GM19043 (cell line): ENCODE measurements at regions not wholly inside any gene's neighbourhood (a gene's known extent, or its start where the extent isn't known, plus 50 kb on each side); places are given as distances from the start of the nearest gene placed in this dataset.

Source experiments
- ATAC-seq: cut with Tn5 transposase; IDR thresholded peaks from one replicate; pipeline ENCODE4 v1.9.1; 2021; ENCODE audit warnings: low read depth; ENCODE audit not compliant: unreplicated experiment

DNA sequence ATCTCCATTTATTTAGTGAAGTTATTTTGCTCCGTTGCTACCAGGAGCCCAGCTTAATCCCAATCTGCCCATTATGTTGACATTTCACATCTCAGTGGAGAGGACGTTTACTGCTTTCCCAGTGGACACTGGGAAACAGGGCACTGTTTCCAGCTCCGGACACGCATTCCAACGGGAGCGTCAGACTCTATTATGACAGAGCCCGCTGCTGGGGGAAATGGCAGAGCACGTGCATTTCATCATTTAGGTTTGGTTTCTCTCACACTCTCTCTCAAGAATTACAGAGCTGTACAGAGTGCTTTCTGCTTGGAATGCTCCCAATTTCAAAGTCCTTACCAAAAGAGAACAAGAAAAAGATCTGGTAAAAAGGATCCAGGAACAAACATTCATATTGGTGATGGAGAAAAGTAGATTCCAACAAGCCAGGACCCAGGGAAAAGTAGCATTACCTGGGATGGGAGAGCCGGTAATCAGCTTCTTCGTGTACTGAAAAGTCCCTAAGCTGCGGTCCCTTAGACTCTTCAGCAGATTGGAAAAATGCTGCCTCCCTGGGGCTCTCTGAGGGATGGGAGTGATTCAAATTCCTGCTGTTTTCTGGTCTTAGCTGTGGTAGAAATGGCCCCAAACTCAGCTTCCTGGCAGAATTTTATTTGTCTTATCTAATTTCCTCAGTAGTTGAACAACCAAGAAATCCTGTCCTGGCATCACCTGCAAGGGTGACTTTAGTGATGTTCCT, 136.0 kb upstream of the THBS1 start:
- ATAC-seq = no peak

DNA sequence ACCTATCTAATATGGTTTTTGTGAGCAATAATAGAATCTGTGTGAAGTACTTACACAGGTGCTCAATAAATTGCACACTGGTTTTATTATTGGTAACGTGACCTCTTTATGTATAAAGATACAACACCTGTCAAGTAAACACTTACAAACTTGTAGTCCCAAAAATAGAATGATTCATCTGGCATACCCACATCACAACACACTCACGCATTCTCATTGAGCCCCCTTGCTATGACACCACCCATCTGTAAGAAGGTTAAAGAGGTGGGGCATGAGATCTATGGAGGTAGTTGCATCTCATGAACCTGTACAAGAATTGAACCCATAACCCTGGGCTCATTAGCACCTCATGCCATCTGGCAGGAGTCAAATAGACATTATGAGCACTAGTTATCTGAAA, 134.9 kb upstream of the THBS1 start:
- ATAC-seq = no peak

DNA sequence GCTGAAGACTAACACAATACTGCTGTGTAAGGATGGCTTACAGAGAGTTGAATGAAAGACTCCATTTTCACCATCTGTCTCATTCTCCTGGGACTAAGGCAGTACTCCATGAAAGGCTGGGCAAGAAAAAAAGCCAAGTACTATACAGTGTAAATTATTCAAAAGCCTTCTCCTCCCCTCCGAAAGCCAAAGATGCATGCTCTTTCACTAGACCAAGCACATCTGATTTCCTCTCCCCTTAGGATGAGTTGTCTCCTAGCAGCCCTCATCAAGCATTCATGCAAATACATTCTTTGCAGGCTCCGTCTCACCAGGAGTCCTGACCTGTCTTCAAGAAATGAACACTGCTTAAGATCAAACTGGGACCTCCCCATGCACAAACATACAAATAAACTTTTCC, 133.5 kb upstream of the THBS1 start:
- ATAC-seq = no peak

DNA sequence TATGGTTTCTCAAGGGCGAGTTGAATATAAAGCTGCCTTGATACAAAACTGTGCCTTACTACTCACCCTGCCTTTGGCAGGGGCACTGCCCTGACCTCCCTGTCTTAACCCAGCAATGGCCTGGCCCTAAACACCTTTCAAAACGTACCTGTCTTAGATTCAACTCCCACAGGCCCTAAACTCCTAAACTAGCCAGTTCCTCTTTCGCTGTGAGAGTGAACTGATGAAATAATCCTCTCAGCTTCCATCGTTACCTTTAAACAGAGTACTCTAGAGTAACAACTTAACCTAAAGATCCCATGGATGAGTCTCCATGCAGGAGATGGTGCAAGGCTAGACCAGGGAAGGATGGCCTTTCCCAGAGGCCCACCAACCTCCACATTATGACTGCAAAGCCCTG, 133.0 kb upstream of the THBS1 start:
- ATAC-seq = no peak

DNA sequence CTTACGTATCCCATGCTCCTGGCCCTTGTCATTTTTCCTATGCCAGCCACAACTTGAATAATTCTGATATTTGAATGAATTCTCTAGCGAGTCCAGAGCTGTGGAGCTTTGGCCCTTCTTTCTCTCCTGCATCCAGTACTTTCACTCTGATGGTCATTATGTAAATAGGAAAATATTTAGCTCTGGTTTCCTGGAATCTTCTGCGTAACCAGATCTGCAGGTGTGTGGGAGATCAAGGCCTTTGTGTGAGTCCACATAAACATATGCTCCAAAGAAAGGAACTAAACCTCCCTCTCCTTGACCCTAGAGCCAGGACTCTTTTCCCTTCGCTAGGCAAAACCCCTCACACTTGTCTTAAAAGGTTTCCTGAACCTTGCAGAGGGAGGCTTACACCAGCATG, 132.5 kb upstream of the THBS1 start:
- ATAC-seq = no peak

DNA sequence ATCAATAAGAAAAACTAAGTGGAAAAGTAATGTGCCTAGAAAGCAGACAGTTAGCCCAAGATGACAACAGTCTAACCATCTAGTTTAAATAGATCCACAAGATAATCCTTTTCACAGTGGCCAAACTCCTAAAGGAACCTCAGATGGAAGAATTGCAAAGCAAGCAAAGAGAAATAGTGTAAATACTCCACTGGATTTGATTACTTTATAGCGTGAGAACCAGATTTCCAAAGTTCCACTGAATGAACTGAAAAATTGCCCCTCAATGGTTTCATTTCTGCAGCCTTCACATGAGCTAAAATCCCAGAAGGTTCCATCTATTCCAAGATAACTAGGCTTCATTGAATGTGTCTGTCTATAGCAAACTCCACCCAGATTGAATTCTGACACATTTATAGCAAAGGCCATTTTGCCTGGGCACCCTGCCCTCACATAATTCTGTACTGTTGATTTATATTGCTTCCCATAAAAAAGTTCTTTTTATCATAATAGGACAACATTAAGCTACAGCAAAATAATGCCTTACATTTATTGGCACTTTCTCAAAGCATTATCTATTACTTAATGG, 129.7 kb upstream of the THBS1 start:
- ATAC-seq = no peak

DNA sequence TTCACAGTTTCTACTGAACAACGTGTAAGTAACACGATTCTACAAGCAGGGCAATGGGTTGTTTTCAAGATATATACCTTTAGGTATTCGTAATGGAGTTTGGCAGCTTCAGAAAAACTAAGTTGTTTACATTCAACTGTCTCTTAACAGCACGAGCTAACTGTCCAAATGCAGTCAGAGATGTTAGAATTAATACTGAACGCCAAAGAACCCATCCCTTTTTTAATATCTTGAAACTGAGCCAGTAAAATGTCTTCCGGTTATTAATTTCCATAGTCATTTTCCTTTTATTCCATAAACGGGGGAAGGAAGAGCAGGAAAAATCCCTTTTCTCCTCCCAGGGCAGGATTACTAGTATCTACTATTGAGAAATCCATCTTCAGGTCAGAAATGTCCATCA, 129.0 kb upstream of the THBS1 start:
- ATAC-seq = no peak

DNA sequence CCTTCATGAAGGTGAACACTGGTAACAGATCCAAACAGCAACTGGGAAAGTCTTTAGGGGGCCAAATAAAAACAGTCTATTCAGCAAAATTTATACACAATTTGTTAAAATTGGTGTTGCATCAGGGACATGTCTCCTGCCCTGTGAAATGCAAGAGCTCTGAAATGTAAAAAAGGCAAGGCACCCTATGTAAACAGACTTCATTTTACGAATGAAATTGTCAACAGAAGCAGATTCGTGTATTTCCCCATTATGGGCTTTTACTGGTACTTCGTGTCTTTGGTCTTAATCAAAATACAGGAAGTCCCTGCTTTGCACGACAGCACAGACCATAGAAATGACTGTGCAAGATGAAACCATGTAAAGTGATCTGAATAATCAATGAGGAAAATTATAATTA, 127.3 kb upstream of the THBS1 start:
- ATAC-seq = peak; percentile 89

DNA sequence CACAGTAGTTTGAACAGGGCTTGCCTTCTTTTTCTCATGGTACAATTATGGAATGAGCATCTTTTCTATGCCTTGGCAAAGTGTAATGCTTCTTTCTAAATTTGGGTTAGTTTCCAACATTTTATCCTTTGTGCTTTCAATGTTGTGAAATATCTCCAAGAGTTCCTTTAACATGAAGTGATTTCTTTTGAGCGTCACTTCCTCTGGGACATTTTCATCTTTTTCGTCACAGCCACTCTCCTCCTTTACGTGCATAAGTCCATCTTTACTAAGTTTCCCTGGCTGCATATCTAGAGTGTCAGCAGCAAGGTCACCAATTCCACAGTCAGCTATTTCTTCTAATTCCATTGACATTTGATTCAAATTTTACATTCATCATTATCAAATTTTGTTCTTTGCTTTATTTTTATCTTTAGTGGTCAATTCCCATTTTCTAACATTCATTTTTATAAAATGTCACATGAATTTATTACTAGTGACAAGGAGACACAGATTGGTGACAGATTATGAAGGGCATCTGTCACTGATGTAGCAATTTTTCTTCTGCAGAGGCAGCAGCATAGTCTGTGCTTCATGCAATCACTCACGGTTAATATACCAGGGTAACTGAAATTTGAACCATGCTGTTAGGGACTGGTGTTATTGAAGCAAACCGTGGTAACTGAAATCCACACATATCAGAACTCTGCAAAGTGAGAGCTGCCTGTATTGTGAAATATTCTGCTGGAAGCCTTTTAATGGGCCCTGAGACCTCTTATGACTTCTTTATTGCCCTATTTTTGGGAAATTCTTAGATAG, 126.5 kb upstream of the THBS1 start:
- ATAC-seq = no peak

DNA sequence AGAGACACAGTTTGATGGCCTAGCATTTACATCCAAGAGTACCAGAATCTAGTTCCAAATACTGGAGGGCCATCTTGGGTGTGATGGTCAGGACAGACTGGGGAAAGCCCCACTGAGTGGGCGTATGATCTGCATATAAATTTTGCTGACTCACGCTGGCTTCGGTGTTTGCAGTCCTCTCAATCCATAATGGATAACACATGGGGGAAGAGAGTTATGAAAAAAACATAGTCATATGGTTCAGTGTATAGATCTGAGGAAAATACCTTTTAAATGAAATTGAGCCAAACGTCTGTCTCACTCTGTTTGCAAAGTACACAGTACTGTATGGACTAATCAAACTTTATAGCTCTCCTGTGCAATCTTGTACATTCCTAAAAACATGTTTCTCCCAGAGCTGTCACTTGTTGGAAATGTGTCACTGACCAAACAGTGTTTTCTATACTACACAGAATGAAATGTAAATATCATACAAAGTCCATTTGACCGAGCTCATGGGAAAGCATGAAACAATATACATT, 125.3 kb upstream of the THBS1 start:
- ATAC-seq = no peak

DNA sequence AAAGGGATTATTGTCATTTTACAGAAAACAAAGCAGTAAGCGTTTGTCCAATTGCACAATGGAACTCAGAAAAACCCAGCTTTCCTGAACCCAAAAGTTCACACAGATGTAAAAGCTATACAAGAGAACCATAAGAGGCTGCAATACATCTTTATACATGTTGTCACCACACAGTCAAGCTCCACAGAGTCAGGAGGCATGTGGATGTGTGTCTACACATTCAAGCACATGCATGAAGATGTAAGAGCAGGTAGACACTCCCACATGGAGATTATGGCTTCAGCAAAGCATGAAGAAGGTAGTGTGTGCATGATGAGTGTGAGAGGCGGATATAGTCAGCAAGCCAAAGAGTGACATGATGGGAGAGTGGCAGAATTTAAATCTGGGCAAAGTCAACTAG, 124.7 kb upstream of the THBS1 start:
- no peak for ATAC-seq

DNA sequence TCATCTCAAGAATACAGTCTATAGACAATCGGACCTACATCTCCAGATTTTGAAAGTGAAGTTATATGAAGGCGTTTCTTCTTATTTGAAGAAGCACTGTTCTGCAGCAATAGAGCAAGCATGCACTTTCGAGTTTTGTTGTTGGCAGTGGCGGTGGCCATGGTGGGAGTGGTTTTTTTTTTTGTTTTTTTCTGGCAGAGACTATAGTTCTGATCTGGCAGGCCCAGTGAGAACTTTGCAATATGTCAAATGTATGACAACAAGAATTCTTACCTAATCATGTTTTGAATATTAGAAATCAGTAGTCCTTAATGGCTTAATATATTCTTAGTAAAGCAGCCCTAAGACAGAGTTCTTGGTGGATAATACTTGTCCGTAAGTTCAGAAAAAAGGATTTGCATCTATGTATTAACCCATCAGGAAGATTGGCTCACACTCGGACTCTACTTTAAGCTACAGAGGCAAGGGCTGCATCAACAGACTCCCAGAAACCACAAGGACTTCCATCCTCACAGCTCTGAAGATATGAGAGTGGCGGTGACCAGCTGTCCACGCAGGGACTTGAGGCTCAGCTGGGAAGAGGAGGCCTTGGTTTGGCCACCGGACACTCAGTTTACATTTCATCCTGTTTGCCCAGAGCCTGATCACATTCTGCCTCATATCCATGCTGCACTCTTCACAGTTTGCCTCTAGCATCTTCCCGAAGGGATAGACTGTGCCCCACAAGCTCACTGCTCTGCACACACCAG, 124.1 kb upstream of the THBS1 start:
- no peak for ATAC-seq

DNA sequence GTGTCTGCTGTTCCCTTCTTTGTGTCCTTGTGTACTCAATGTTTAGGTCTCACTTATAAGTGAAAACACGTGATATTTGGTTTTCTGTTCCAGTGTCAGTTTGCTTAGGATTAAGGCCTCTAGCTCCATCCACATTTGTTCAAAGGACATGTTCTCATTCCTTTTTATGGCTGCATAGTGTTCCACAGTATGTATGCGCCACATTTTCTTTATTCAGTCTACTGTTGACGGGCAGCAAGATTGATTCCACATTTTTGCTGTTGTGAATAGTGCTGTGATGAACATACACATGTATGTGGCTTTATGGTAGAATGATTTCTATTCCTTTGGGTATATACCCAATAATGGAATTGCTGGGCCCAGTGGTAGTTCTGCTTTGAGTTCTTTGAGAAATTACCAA, 122.7 kb upstream of the THBS1 start:
- ATAC-seq = no peak

DNA sequence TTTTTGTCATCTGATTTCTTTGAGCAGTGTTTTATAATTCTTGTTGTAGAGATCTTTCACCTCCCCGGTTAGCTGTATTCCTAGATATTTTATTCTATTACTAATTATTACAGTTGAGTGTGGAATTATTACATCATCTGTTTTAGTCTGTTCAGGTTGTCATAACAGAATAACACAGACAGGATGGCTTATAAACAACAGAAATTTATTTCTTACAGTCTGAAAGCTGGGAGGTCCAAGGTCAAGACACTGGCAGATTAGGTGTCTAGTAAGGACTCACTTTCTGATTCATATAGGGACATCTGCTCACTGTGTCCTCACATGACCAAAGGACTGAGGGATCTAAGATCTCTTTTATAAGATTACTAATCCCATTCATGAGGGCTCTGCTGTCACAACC, 121.3 kb upstream of the THBS1 start:
- ATAC-seq = no peak

DNA sequence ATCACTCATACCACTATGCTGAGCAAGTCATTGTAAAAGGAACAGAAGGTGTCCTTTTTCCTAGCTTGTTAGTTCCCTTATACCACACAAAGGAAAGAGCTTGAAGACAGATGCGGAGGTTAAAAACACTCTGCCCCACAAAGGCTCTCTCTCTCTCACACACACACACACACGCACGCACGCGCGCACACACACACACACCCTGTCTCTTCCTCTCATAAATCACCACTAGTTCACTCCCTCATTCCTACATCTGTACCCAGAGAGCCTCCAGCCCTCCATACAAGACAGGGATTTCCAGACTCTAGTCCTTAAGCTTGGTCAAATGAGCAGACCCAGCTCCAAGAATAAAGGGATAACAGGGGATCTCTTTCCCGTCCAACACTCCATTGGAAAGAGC, 120.1 kb upstream of the THBS1 start:
- no peak for ATAC-seq

DNA sequence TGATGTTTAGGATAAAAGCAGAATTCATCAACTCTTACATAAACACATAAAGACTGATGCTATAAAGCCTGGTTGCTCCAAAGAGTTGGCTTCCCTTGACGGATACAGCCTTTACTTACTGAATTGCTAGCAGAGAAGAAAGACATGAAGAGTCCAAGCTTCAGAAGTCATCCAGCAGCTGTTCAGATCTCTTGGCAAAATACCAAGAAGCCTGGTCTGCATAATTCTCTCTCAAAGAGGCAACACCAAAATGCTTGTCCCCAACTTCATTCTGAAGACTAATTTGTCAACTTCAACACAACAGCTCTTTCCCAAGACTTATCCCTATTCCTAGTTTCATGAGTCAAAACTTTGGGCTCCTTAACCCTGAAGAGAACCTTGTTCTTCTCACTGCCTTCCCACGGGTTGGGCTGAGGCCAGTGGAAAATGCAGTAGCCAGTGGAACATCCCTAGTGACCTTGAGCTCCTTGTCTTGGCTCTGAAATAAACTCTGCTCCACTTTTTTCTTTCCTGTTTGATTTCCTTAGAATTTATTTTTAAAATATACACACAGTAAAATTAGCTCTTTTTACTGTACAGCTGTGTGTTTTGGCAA, 119.2 kb upstream of the THBS1 start:
- no peak for ATAC-seq

DNA sequence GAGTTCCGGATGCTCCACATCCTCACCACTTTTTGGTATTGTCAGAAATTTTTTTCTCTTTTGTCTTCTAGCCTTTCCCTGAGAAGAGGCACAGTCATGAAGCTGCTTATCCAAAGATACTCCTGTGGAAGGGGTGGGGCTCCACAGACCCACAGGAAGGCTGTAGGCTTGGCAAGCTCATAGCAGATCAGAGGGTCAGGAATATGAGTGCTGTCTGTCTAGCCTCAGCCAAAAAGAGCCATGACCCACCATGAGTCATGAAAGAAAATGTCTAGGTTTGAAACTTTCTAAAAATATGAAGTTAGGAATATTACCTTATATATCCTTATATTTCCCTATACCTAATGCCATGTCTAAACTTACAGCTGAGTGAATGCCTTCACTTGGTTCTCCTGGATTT, 118.2 kb upstream of the THBS1 start:
- ATAC-seq = no peak

DNA sequence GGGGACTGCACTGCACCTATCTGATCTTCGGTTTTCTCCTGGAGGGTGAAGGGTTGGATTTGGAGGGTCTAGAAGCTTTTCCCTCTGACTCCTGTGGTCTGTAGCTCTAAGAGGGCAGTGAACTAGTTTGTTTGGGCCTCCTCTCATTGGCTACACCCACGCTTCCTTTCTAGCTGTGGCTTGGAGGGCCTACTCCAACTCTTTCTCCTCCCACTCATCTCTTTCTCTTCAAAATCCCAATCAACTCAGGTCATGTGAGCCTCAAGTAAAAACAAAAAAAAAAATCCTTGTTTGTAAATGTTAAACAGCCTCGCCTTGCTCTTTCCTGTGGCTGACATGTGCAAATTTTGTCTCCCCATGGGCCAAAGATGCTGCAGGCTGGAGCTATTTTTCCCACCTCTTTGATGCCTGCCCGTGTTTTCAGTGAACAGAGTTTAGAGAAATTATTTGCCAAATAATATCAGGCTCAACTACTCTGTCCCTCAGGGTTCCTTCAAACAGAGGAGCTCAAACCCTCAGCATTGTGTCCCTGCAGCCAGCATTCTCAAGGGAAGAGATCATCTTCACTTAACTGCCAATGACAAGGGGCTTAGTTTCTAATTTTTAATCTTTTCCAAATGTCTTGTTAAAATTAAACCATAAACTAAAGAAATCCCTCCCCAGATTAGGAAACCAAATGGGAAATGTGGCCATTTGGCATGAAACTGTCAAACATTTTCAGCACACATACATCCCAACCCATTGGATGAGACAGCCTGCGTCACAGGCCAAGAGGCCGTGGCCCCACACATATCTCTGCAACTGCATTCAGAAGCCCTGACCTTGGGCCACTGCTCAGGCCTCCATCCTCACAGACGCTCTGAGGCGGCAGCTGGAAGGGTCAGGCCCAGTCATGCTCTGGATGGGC, 114.8 kb upstream of the THBS1 start:
- no peak for ATAC-seq

DNA sequence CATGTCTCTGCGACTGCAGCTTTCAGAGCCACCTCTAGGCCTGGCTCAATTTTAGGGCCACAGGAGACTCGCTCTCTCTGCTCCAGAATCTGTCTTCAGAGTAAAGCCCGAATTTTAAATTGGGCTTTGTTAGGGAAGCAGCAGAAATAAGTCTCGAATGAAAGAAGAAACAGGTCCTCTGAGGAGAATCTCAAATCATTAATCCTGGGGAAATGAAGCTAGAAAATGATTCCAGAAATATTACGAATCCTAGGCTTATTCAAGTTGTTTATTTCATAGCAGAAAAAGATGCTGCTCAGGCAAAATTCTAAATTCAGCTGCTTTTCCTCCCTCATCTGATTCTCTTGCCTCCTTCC, 114.2 kb upstream of the THBS1 start:
- ATAC-seq = no peak

DNA sequence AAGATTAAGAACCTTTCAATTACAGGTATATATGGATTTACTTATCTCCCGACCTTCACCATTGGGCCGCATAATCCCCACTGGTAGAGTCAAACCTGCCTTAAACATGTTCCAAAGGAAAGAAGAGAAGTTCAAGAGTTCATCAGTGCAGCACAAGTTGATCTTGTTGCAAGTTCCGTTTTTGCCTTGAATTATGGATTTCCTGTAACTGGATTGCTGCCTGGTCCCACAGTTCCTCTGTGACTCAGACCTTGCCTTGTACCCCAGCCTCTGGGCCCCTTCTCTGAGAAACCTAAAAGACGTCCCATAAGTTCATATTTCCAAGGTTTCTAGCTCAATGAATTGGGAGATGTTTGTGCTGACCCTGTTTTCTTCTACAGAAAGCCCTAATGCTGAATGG, 112.5 kb upstream of the THBS1 start:
- ATAC-seq = no peak
